ENCODE measurements at regions not wholly inside any gene's neighbourhood (a gene's known extent, or its start where the extent isn't known, plus 50 kb on each side); places are given as distances from the start of the nearest gene placed in this dataset.
"Not testable (repeated sequence)": the region's sequence is repeated elsewhere in the genome, so short reads cannot be mapped to it uniquely, and the experiment has no call there.

DNA sequence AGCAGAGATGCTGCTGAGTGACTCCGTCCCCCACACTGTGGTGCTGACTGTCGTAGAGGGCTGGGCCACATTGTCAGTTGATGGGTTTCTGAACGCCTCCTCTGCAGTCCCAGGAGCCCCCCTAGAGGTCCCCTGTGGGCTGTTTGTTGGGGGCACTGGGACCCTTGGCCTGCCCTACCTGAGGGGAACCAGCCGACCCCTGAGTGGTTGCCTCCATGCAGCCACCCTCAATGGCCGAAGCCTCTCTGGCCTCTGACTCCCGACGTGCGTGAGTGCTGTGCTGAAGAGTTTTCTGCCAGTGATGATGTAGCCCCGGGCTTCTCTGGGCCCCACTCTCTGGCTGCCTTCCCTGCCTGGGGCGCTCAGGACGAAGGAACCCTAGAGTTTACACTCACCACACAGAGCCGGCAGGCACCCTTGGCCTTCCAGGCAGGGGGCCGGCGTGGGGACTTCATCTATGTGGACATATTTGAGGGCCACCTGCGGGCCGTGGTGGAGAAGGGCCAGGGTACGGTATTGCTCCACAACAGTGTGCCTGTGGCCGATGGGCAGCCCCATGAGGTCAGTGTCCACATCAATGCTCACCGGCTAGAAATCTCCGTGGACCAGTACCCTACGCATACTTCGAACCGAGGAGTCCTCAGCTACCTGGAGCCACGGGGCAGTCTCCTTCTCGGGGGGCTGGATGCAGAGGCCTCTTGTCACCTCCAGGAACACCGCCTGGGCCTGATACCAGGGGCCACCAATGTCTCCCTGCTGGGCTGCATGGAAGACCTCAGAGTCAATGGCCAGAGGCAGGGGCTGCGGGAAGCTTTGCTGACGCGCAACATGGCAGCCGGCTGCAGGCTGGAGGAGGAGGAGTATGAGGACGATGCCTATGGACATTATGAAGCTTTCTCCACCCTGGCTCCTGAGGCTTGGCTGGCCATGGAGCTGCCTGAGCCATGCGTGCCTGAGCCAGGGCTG, 181.1 kb downstream of the TBC1D2B start:
- not testable (repeated sequence) for DNase-seq

DNA sequence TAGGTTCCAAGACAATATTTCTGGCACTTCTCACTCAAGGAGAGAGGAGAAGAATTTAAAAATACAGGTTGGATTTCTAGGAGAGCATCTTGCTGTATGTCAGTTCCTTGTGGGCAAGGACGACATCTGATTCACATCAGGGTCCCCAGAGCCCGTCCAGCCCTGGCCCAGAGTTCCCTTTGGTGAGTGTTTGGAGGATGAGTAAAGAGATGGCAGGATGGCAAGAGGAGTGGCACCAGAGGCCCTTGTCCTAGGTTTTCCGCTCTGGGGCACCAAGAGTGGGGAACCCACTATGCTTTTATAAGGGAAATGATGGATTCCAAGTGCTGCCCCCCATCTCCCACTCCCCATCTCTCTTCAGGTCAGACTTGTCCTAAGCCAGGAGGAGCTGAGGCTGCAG, 181.8 kb downstream of the TBC1D2B start:
- DNase-seq, result no peak

DNA sequence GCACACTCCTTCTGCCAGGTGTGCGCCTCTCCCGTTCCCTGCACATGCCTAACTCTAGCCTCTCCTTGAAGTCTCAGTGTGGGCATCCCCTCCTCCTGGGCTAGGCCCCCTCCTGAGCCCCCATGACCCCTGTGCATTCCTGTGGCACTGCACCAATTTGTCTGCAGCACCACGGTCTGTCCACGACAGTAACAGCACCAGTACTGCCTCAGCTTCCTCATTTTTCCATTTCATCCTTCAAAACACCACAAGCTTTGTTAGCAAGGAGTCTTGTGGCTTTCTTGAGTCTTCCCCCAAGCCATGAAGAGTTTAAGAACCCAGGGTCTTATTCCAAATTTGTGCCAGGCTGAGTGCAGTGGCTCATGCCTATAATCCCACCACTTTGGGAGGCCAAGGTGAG, 182.4 kb downstream of the TBC1D2B start:
- not testable (repeated sequence) for DNase-seq

DNA sequence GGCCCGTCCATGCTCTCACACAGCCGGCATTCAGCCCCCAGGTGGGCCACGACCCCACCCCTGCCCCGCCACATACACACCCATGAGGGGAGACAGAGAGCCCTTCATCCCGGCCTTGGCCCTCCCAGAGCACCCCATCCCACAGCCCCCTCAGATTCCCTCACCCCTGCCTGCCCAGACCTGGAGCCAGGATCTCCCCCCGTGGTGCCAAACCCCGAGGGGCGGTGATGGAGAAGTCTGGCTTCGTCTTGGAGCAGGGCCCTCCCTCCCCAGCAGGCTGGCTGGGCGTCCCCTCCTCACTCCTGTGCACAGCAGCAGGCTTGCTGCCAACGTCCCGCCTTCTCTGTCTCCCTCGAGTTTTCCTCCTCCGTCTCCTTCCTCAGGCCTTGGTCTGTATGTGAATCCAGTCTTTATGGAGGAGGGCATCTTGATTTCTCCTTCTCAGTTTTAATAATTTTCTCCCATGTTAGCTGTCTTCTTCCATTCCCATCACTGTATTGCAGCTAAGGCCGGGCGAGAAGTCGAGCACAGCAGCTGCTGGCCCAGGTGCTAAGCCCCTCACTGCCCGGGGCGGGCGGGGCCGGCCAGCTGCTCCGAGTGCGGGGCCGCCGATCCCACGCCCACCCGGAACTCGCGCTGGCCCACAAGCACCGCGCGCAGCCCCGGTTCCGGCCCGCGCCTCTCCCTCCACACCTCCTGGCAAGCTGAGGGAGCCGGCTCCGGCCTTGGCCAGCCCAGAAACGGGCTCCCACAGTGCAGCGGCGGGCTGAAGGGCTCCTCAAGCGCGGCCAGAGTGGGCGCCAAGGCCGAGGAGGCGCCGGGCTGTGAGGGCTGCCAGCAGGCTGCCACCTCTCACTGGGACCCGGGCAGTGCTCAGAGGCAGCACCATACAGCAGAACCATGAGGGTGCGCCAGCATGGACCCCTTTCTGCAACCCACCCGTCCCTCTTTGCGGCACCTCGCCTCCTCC, 183.6 kb downstream of the TBC1D2B start:
- DNase-seq, result not testable (repeated sequence)

DNA sequence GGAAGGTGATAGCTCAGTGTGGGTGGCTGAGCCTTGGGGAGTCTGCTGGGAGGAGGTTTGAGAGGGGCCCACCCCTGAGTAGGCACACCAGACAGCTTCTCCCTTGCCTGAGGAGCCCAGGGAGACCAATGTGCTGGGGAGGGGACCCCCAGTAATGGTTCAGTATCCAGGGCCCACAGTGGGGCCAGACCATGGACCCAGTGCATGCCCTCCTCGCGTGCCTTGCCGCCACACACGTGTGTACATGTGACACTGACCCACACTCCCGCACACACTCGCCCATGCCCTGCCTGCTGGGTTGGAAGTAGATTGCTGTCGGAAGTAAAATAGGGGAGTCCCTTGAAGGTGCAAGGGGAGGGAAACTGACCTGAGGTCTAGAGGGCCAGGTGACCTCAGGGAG, 184.3 kb downstream of the TBC1D2B start:
- DNase-seq, result not testable (repeated sequence)

DNA sequence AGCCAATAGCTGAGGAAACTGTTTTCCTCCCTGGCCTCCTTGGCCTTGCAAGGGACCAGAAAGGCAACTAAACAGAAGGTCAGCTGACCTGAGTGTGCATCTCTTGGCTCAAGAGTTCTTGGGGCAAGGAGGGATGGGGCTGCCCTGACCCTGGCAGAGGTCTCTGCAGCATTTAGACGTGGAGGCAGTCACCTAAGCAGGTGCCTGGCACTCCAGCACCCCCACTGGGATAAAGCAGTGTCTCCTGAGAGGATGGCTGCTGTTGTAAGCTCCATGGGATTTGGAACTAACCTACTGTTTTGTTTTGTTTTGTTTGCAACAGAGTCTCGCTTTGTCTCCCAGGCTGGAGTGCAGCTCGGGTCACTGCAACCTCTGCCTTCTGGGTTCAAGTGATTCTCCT, 185.2 kb downstream of the TBC1D2B start:
- DNase-seq, result no peak

DNA sequence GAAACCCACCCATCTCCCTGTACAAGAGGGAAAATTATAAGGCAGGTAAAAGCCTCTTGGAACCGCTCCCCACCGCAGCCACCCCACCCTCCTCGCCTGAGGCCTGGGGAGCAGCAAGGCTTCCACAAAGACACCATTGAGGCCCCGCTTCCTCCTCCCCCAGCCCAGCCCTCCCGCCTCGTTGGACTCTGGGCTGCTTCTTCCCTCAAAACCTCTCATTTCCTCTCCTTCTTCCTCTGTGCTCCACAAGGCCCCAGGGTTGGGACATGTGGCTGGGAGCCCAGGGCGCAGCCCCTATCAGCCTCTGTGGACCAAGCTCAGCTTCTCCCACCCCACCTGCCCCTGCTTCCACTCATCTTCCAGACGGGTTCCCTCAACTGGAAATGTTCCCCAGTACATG, 185.6 kb downstream of the TBC1D2B start:
- DNase-seq, result not testable (repeated sequence)

DNA sequence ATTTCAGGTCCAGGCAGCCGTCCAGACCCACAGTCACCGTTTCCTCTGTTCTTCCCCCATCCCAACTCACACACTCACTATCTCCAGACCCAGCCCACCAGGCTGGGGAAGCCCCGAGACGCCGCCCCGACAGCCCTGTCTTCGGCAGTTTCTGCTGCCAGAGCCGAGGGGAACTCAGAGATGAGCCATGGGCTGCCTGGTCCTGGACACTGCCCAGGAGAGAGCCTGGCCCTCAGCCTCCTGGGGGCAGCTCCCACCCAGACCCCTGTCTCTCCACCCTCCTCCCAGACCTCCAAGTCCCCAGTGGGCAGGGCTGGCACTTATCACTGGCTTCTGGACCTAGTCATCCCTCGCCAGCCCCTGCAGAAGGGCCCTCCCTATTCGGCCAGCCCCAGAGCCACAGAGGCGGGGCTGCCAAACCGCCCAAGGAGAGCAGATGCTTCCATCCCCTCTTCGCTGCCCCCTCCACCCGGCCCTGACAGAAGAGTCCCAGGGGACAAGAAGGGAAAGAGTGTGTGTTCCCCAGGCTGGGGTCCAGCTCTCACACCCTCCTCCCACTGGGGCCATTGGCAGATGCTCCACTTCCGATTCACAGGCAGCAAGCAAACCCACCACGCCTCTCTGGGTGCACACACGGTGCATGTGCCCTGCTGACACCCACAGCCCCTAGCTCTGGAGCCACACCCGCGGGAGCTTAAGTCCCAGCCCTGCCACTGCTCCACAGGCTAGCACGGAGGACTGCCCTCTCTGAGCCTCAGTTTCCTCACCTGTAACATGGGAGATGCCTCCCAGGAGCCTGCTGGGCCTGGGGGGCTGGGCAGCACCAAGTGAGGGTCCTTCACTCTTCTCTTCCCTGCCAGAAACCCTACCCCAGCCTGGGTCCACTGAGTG, 186.4 kb downstream of the TBC1D2B start:
- not testable (repeated sequence) for DNase-seq

DNA sequence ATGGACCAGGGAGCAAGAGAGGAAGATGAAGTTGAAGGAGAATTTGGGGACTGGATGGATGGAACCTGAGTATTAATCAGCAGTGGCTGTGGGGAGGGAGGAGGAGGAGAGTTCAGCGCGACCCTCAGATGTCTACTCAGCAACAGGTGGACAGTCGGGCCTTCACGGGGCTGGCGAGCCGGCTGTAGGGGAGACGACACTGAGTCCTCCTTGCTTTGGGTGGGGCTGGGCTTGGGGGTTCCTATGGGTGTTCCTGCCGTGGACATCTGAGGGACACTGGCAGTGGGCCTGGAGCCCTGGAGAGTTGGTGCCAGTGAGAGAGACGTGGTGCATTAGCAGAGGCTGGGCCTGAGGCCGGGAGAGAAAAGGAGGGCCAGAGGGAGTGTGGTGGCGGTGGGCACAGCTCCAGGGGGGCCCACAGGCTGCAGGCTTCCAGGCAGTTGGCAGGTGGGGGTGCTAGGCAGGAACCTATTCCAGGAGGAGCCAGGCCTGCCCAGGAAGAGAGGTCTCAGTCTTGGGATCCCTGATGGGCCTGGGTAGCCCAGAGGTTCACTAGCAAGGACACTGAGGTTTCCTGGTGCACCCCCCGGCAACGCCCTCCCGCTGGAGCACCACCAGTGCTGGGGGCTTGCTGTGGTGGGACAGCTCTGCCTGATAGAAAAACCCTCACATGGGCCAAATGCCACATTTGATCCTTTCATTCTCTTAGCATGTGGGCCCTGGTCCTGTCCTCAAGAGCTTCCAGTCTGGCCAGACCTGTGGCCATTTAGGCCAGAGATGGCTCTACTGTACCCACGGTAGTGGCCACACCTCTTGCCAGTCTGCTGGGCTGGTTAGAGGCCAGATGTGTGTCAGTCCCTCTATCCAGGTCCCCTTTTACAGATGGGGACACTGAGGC, 187.4 kb downstream of the TBC1D2B start:
- DNase-seq, result not testable (repeated sequence)

DNA sequence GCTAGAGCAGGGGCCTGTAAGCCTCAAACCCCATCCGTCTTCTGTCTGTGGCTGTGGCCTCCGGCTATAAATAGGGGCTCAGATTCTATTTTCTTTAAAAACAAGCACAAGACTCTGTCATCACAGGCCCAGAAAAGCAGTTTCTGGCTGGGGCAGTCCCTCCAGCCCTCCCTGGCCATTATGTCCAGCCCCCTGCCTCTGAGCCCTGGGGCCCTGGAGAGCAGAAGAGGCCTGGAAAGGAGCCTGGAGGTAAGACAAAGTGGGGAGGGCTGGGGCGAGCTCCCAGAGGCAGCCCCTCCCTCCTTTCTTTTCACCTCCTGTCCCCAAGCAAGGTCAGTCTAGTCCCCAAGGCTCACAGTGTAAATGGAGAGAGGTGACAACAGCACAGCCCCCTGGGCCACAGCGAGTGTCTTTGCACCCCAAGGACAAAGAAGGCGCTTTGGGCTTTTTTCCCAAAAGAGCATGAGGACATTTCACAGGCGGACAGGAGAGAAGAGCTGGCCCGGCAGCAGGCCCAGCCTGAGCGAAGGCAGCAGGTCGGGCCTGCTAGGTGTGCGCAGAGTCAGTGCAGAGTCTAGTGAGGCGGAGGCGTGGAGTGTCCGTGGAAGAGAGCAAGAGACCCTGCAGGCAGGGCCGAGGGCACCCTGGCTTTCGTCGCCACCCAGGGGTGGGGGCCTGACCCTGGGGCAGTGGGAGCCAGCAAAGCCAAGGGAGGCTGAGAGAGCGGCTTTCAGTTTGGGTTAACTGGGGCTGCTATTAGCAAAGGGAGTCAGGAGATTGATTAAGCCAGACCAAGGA, 188.3 kb downstream of the TBC1D2B start:
- no peak for DNase-seq

DNA sequence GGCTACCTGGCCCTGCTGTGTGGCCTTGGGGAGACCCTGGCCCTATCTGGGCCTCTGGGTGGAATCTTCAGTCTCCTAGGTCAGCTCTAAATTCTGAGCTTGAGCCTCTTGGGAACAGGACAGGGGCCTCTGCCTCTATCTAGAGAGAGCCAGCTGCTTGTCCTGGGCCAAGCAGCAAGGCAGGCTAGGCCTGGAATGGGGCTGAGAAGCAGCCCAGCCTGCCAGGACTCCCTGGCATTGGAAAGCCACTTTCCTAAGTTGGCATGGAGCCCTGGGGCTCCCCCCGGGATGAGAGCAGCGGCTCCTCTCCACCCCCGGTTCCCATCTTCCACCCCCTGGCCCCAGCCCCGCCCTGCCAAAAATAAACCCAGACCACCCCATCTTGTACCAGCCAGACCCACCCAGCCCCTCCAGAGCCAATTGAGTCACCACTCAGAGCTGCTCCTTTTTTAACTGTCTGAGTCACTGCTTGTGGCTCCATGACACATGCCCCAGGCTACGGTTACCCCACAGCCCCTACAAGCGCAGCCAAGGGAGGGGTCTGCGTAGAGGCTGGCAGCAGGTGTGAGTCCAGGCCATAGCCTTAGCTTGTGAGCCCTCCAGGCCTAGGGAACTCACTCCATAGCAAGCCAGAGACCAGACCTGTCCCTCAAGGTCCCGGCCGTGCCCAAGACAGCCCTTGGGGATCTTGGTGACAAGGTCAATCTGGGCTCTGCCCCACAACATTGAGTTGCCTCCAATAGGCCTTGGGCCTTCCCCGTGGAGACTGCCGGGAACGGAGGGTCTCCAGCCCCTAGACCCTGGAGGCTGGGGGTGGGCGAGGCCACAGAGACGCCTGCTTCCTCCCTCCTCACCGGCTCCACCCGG, 189.7 kb downstream of the TBC1D2B start:
- not testable (repeated sequence) for DNase-seq

DNA sequence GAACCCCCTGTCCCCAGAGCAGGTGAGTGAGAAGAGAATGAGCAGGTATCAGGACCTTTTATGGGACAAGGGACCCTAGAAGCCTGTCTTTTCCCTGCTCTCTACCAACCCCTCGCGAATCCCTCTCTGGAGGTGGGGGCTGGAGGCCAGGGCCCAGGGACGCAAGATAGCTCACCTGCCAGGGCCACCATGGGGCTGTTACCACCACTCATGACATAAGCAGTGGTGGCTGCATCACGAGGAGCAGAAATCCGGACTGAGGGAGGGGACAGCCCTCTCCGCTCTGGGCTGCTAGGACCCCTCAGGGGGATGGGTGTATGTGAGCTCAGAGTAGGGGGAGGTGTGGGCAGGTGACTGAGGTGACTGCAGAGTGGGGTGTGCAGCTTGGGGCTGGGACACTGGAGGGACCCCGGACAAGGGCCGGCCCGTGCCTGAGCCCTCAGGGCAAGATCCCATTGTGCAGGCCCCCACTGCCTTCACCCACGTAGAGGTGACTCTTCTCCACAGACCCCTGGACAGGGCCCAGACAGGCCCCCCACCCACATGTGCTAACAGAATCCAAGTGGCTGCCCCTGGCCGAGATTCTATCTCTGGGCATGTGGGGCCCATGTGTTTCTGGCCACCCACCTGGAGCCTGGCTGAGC, 190.6 kb downstream of the TBC1D2B start:
- no peak for DNase-seq

DNA sequence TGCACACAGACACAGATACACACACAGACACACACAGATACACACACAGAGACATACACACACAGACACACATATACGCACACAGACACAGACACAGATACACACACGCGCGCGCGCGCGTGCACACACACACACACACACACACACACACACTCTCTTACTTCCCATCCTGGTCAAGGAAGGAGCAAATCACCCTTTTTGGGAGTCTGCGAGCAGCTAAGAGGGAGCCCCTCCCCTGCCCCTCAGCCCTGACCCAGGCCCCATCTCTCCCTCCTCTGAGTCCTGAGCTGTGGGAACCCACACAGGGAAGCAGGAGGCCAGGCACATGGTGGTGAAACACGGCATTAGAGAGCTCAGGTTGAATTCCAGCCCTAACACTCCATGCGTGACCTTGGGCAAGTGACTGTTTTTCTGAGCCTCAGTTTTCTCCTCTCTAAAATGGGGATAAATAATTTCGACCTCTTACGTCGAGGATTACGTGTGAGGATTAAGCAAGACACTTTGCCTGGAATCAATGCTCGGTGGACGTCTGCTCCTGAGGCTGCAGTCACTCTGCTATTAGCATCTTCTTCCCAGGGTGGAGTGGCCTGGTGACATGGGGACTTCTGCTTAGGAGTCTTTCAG, 191.5 kb downstream of the TBC1D2B start:
- DNase-seq, result not testable (repeated sequence)

DNA sequence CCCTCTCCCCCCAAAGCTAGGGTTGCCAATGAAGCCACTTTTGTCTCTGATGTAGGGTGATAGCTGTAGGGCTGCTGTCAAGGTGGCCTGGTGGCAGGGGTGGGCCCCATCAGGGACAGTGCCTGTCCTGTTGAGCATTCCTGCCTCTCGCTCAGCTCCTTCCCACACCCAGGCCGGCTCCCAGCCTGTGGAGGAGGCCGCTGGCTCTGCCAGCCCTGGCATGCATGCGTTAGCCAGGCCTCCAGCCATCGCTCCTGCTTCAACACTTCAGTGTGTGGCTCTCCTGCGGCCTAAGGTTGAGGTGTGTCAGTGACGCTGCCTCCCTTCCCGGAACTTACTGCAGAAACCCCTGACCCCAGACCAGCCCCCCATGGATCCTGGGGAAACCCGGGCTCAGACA, 194.5 kb downstream of the TBC1D2B start:
- DNase-seq, result not testable (repeated sequence)

DNA sequence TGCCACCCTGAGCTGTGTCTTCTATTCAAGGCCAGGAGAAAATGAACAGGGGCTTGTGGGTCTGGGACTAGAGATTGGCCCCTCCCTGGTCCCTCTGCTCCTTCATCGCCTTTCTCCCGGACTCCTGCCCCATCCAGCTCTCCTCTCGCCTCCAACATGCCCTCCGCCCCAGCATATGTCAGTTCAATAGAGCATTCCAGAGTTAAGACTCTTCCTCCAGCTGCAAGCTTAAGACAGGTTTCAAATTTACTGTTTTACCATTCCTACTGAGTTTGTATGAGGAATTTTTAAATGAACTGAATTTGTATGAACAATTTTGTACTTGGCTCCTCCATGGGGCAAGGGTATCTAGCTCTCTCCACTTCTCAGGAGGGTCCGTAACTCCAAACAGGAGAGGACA, 195.6 kb downstream of the TBC1D2B start:
- no peak for DNase-seq

DNA sequence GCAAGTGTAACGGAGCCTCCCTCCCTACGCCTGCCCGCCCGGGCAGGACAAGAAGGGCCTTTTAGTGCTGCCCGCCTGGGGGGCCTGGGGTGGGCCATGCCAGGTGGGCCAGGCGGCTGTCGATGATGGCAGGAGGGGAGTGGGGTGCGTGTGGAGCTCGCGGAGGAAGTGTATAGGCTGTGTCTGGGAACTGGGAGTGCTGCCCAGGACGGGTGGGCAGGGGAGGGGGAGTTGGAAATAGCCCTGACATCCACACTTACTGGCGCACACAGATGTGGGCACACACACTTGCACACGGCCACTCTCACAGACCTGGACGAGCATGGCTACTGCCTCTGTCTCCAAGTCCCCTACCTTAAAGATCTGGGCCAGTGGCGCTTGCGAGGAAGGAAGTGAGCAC, 196.0 kb downstream of the TBC1D2B start:
- DNase-seq, result not testable (repeated sequence)

DNA sequence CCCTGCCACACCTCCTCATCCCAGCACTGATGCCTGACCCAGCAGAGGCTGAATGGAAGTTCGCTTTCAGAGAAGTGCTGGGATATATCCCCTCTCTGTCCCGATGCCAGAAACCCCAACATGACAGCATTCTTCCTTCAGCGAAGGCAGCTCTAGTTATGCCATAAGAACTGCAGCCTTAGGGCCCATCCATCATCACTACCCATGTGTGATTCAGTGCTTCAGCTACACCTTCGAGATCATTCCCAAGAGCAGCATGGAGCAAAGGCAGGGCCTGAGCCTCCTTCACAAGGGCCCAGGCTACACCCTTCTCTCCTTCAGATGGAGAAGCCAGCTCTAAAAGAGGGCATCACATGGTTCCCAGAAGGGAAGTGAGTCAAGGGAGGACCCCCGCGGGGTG, 198.0 kb downstream of the TBC1D2B start:
- not testable (repeated sequence) for DNase-seq

DNA sequence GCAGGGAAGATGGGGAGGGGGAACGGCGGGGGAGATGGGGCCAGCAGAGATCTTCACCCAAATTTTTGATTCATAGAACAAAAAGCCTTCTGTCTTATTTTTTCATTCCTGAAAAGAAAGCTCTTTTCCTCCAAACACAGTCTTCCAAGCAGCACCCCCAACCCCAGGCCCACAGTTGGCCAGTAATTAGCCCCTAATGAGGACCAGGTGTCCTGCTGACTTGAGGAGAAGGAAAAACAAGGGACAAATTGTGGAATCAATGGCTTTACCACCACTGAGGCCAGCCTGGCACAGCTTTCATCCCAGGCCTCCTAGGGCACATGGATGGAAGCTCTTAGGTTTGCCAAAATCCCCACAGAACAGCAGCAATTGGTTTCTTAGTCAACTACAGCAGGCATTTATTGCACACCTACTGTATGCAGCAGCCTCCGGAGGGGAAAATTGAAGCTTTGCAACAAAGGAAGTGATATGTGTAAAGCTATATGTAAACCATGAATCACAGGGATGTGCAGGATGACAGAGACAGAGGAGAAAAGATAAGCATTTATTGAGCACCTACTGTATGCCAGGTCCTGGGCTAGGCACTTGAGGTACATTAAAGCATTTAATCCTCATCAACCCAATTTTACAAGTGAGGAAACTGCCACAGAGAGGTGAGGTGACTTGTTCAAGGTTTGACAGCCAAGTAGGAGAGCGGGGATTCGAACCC, 199.5 kb downstream of the TBC1D2B start:
- no peak for DNase-seq
